ENCODE measurements at regions not wholly inside any gene's neighbourhood (a gene's known extent, or its start where the extent isn't known, plus 50 kb on each side); places are given as distances from the start of the nearest gene placed in this dataset.

- no peak for DNase-seq
- Histone ChIP-seq H4K20me1 (ENCODE audit: insufficient read depth, low read depth, low read length) (no peaks in the 10 kb centered on the region), H3K27ac (ENCODE audit: low read length) (no peak overlapping the region), H3K4me2 (ENCODE audit: low read depth, low read length, poor library complexity, severe bottlenecking) (no peak overlapping the region), H3K4me1 (ENCODE audit: low read length) (no peaks in the 10 kb centered on the region), H3K27me3 (ENCODE audit: low read length) (no peaks in the 10 kb centered on the region), H3K79me2 (ENCODE audit: low read length) (no peaks in the 10 kb centered on the region), H3K9me3 (ENCODE audit: low read length) (peaks cover 30% of the 10 kb centered on the region), H2AFZ (ENCODE audit: low read length) (no peak overlapping the region), H3K36me3 (ENCODE audit: insufficient read depth, low read length) (no peaks in the 10 kb centered on the region), H3K9me2 (replicated peaks; ENCODE audit: insufficient read depth, low read length) (no peaks in the 10 kb centered on the region), H3K4me3 (ENCODE audit: low read length) (no peak overlapping the region), H3K9ac (ENCODE audit: low read length) (no peak overlapping the region)
Measured at GRCh38 chr2:194271293-194271961, 1385.6 kb upstream of the SLC39A10 start.

- Histone ChIP-seq H4K20me1 (ENCODE audit: insufficient read depth, low read depth, low read length) (no peaks in the 10 kb centered on the region), H3K4me2 (ENCODE audit: low read depth, low read length, poor library complexity, severe bottlenecking) (no peak overlapping the region)
Measured at GRCh38 chr2:194270648-194271047, 1386.4 kb upstream of the SLC39A10 start.

GRCh38 chr2:194264586-194264985, 1392.4 kb upstream of the SLC39A10 start:
- no peaks in the 10 kb centered on the region for H3K27me3 ChIP-seq (ENCODE audit: low read length)
- no peak overlapping the region for H3K4me2 ChIP-seq (ENCODE audit: low read depth, low read length, poor library complexity, severe bottlenecking)
- H3K36me3 ChIP-seq (ENCODE audit: insufficient read depth, low read length), result no peaks in the 10 kb centered on the region
- no peak overlapping the region for H3K9ac ChIP-seq (ENCODE audit: low read length)
- no peaks in the 10 kb centered on the region for H4K20me1 ChIP-seq (ENCODE audit: insufficient read depth, low read depth, low read length)
- H3K4me3 ChIP-seq (ENCODE audit: low read length), result no peak overlapping the region
- no peaks in the 10 kb centered on the region for H3K9me2 ChIP-seq (replicated peaks; ENCODE audit: insufficient read depth, low read length)
- DNase-seq, result no peak
- H3K9me3 ChIP-seq (ENCODE audit: low read length), result peaks cover 21% of the 10 kb centered on the region
- no peak overlapping the region for H3K27ac ChIP-seq (ENCODE audit: low read length)
- H2AFZ ChIP-seq (ENCODE audit: low read length), result no peak overlapping the region
- H3K79me2 ChIP-seq (ENCODE audit: low read length), result no peaks in the 10 kb centered on the region
- H3K4me1 ChIP-seq (ENCODE audit: low read length), result no peaks in the 10 kb centered on the region

More at GRCh38 chr2:194270648-194271047, 1386.4 kb upstream of the SLC39A10 start:
- Histone ChIP-seq H3K4me3 (ENCODE audit: low read length) (no peak overlapping the region), H3K9me2 (replicated peaks; ENCODE audit: insufficient read depth, low read length) (no peaks in the 10 kb centered on the region), H3K9ac (ENCODE audit: low read length) (no peak overlapping the region), H3K9me3 (ENCODE audit: low read length) (peaks cover 29% of the 10 kb centered on the region), H2AFZ (ENCODE audit: low read length) (no peak overlapping the region), H3K27me3 (ENCODE audit: low read length) (no peaks in the 10 kb centered on the region), H3K36me3 (ENCODE audit: insufficient read depth, low read length) (no peaks in the 10 kb centered on the region), H3K79me2 (ENCODE audit: low read length) (no peaks in the 10 kb centered on the region), H3K27ac (ENCODE audit: low read length) (no peak overlapping the region), H3K4me1 (ENCODE audit: low read length) (no peaks in the 10 kb centered on the region)
- no peak for DNase-seq

- Histone ChIP-seq H3K27me3 (ENCODE audit: low read length) (no peaks in the 10 kb centered on the region), H3K79me2 (ENCODE audit: low read length) (no peaks in the 10 kb centered on the region), H3K27ac (ENCODE audit: low read length) (no peak overlapping the region), H3K4me2 (ENCODE audit: low read depth, low read length, poor library complexity, severe bottlenecking) (no peak overlapping the region), H4K20me1 (ENCODE audit: insufficient read depth, low read depth, low read length) (no peaks in the 10 kb centered on the region), H3K9me3 (ENCODE audit: low read length) (peaks cover 19% of the 10 kb centered on the region), H2AFZ (ENCODE audit: low read length) (no peak overlapping the region), H3K9ac (ENCODE audit: low read length) (no peak overlapping the region), H3K4me1 (ENCODE audit: low read length) (no peaks in the 10 kb centered on the region), H3K36me3 (ENCODE audit: insufficient read depth, low read length) (no peaks in the 10 kb centered on the region), H3K9me2 (replicated peaks; ENCODE audit: insufficient read depth, low read length) (no peaks in the 10 kb centered on the region), H3K4me3 (ENCODE audit: low read length) (no peak overlapping the region)
- no peak for DNase-seq
Measured at GRCh38 chr2:194260185-194260584, 1396.8 kb upstream of the SLC39A10 start.

- DNase-seq, result no peak
- H3K27me3 ChIP-seq (ENCODE audit: low read length), result no peaks in the 10 kb centered on the region
- no peak overlapping the region for H3K4me3 ChIP-seq (ENCODE audit: low read length)
- no peaks in the 10 kb centered on the region for H3K4me1 ChIP-seq (ENCODE audit: low read length)
- no peaks in the 10 kb centered on the region for H3K36me3 ChIP-seq (ENCODE audit: insufficient read depth, low read length)
- H3K9ac ChIP-seq (ENCODE audit: low read length), result no peak overlapping the region
- no peak overlapping the region for H2AFZ ChIP-seq (ENCODE audit: low read length)
- H3K9me2 ChIP-seq (replicated peaks; ENCODE audit: insufficient read depth, low read length), result no peaks in the 10 kb centered on the region
- H4K20me1 ChIP-seq (ENCODE audit: insufficient read depth, low read depth, low read length), result no peaks in the 10 kb centered on the region
- no peaks in the 10 kb centered on the region for H3K79me2 ChIP-seq (ENCODE audit: low read length)
- H3K27ac ChIP-seq (ENCODE audit: low read length), result no peak overlapping the region
- peaks cover 11% of the 10 kb centered on the region for H3K9me3 ChIP-seq (ENCODE audit: low read length)
- H3K4me2 ChIP-seq (ENCODE audit: low read depth, low read length, poor library complexity, severe bottlenecking), result no peak overlapping the region
Measured at GRCh38 chr2:194257095-194257494, 1399.9 kb upstream of the SLC39A10 start.

GRCh38 chr2:194253528-194254259, 1403.3 kb upstream of the SLC39A10 start:
- Histone ChIP-seq H3K9me2 (replicated peaks; ENCODE audit: insufficient read depth, low read length) (no peaks in the 10 kb centered on the region), H3K36me3 (ENCODE audit: insufficient read depth, low read length) (no peaks in the 10 kb centered on the region), H3K27ac (ENCODE audit: low read length) (no peak overlapping the region), H3K9me3 (ENCODE audit: low read length) (no peaks in the 10 kb centered on the region; the same call in 1 of the 2 replicates), H3K27me3 (ENCODE audit: low read length) (no peaks in the 10 kb centered on the region), H3K4me2 (ENCODE audit: low read depth, low read length, poor library complexity, severe bottlenecking) (no peak overlapping the region), H3K4me3 (ENCODE audit: low read length) (no peak overlapping the region), H4K20me1 (ENCODE audit: insufficient read depth, low read depth, low read length) (no peaks in the 10 kb centered on the region), H3K79me2 (ENCODE audit: low read length) (no peaks in the 10 kb centered on the region), H2AFZ (ENCODE audit: low read length) (no peak overlapping the region), H3K4me1 (ENCODE audit: low read length) (no peaks in the 10 kb centered on the region), H3K9ac (ENCODE audit: low read length) (no peak overlapping the region)
- no peak for DNase-seq

- Histone ChIP-seq H4K20me1 (ENCODE audit: insufficient read depth, low read depth, low read length) (no peaks in the 10 kb centered on the region), H3K4me3 (ENCODE audit: low read length) (no peak overlapping the region), H3K9ac (ENCODE audit: low read length) (no peak overlapping the region), H3K36me3 (ENCODE audit: insufficient read depth, low read length) (no peaks in the 10 kb centered on the region), H3K9me3 (ENCODE audit: low read length) (no peaks in the 10 kb centered on the region; the same call in 1 of the 2 replicates), H3K4me2 (ENCODE audit: low read depth, low read length, poor library complexity, severe bottlenecking) (no peak overlapping the region), H3K79me2 (ENCODE audit: low read length) (no peaks in the 10 kb centered on the region), H3K4me1 (ENCODE audit: low read length) (no peaks in the 10 kb centered on the region), H3K27me3 (ENCODE audit: low read length) (no peaks in the 10 kb centered on the region), H3K27ac (ENCODE audit: low read length) (no peak overlapping the region), H3K9me2 (replicated peaks; ENCODE audit: insufficient read depth, low read length) (no peaks in the 10 kb centered on the region), H2AFZ (ENCODE audit: low read length) (no peak overlapping the region)
- no peak for DNase-seq
Measured at GRCh38 chr2:194252127-194252526, 1404.9 kb upstream of the SLC39A10 start.

GRCh38 chr2:194232600-194232999, 1424.4 kb upstream of the SLC39A10 start:
- Histone ChIP-seq H3K27ac (ENCODE audit: low read length) (no peak overlapping the region), H3K36me3 (ENCODE audit: insufficient read depth, low read length) (no peaks in the 10 kb centered on the region), H3K9me2 (replicated peaks; ENCODE audit: insufficient read depth, low read length) (no peaks in the 10 kb centered on the region), H3K9me3 (ENCODE audit: low read length) (peaks cover 26% of the 10 kb centered on the region), H3K4me2 (ENCODE audit: low read depth, low read length, poor library complexity, severe bottlenecking) (no peak overlapping the region), H3K9ac (ENCODE audit: low read length) (no peak overlapping the region), H3K27me3 (ENCODE audit: low read length) (no peaks in the 10 kb centered on the region), H3K4me1 (ENCODE audit: low read length) (no peaks in the 10 kb centered on the region), H3K4me3 (ENCODE audit: low read length) (no peak overlapping the region), H4K20me1 (ENCODE audit: insufficient read depth, low read depth, low read length) (no peaks in the 10 kb centered on the region), H2AFZ (ENCODE audit: low read length) (no peak overlapping the region), H3K79me2 (ENCODE audit: low read length) (no peaks in the 10 kb centered on the region)
- no peak for DNase-seq

All from Karpas-422 (cell line).